B cell (primary cell): ENCODE measurements at regions not wholly inside any gene's neighbourhood (a gene's known extent, or its start where the extent isn't known, plus 50 kb on each side); places are given as distances from the start of the nearest gene placed in this dataset.

ENCODE experiments used
- EZH2 ChIP-seq: IDR thresholded peaks from 2 replicates; pipeline ENCODE4 v1.6.1; 2012; ENCODE audit warnings: borderline replicate concordance, low read depth, mild to moderate bottlenecking, moderate library complexity, low read length; ENCODE audit not compliant: insufficient read depth, poor library complexity, severe bottlenecking
- TF ChIP-seq, protein P1 (sequence below): fragments of 200-600 bp; IDR thresholded peaks from one replicate; pipeline ENCODE4 v1.8.0; 2022; ENCODE audit warnings: antibody characterized with exemption, mild to moderate bottlenecking

DNA sequence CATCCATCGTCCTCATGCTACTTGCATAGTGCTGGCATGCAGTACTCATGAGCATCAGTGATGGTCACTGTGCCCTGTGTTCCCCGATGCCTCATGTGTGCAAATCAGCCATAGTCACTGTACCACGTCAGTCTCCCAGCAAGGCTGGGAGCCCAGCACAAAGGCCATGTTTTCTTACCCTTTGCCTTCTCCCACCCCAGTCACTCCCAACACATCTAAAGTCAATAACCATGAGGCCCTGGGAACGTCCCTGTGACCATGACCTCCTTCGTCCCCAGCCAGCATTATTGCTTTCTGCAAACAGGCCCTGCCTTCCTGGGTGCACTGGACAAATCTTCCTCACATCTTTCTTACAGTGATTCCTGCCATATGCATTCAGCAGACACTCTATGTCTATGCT is 406.1 kb downstream of the ICE1 start:
- no peak for TF ChIP-seq EZH2
- TF ChIP-seq, protein P1, sequence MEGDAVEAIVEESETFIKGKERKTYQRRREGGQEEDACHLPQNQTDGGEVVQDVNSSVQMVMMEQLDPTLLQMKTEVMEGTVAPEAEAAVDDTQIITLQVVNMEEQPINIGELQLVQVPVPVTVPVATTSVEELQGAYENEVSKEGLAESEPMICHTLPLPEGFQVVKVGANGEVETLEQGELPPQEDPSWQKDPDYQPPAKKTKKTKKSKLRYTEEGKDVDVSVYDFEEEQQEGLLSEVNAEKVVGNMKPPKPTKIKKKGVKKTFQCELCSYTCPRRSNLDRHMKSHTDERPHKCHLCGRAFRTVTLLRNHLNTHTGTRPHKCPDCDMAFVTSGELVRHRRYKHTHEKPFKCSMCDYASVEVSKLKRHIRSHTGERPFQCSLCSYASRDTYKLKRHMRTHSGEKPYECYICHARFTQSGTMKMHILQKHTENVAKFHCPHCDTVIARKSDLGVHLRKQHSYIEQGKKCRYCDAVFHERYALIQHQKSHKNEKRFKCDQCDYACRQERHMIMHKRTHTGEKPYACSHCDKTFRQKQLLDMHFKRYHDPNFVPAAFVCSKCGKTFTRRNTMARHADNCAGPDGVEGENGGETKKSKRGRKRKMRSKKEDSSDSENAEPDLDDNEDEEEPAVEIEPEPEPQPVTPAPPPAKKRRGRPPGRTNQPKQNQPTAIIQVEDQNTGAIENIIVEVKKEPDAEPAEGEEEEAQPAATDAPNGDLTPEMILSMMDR = no peak
